RWPE1 (cell line): ENCODE measurements at regions not wholly inside any gene's neighbourhood (a gene's known extent, or its start where the extent isn't known, plus 50 kb on each side); places are given as distances from the start of the nearest gene placed in this dataset.

ENCODE experiments used
- CTCF ChIA-PET: fragments of 350-600 bp; sonication (Branson Sonifier 250); formaldehyde crosslinking; extraction: SDS; loops from one replicate; lab custom pipeline; 2021; lab: Yijun Ruan, JAX
- POLR2A ChIA-PET: fragments of 400-600 bp; formaldehyde crosslinking; extraction: SDS; loops from one replicate; lab custom pipeline; 2020; ENCODE audit warnings: antibody characterized with exemption; ENCODE audit not compliant: low non-redundant PET; lab: Yijun Ruan, JAX
- DNase-seq: peaks from one replicate; pipeline ENCODE4 v3.0.0; 2012; ENCODE audit warnings: low spot score
- H3K27ac ChIP-seq: fragments of 450-650 bp; 2 replicates; pipeline ENCODE4 v1.5.1; 2017
- CTCF ChIP-seq: fragments of 450-650 bp; conservative IDR thresholded peaks from 2 replicates; pipeline ENCODE4 v1.5.1; 2017; ENCODE audit warnings: low read depth, mild to moderate bottlenecking

- POLR2A ChIA-PET, result no interaction called here
Measured at GRCh38 chr2:57156231-57156924, 890.2 kb upstream of the VRK2 start.

GRCh38 chr2:57160976-57161375, 885.6 kb upstream of the VRK2 start:
- no peak overlapping the region for H3K27ac ChIP-seq
- no peak for TF ChIP-seq CTCF
- DNase-seq, result no peak
- CTCF ChIA-PET, result no interaction called here
- POLR2A ChIA-PET, result no interaction called here

More at GRCh38 chr2:57156231-57156924, 890.2 kb upstream of the VRK2 start:
- no peak for TF ChIP-seq CTCF
- no peak for DNase-seq
- CTCF ChIA-PET, result interaction anchor here (0.8 kb wide), 1 partner anchor 1217 kb away, joined by 3 read pairs; no protein-coding TSS in a partner anchor
- no peak overlapping the region for H3K27ac ChIP-seq

- POLR2A ChIA-PET, result no interaction called here
- CTCF ChIA-PET, result no interaction called here
- no peak for DNase-seq
- no peak for TF ChIP-seq CTCF
- no peak overlapping the region for H3K27ac ChIP-seq
Measured at GRCh38 chr2:57177176-57177575, 869.4 kb upstream of the VRK2 start.

GRCh38 chr2:57180042-57180567, 866.5 kb upstream of the VRK2 start:
- DNase-seq, result peak; percentile 15
- ChIA-PET CTCF (interaction anchor here (0.7 kb wide), 1 partner anchor 22 kb away, joined by 3 read pairs; no protein-coding TSS in a partner anchor), POLR2A (no interaction called here)
- no peak for TF ChIP-seq CTCF
- no peak overlapping the region for H3K27ac ChIP-seq

GRCh38 chr2:57180678-57181077, 865.9 kb upstream of the VRK2 start:
- DNase-seq, result no peak
- no peak overlapping the region for H3K27ac ChIP-seq
- ChIA-PET CTCF (interaction anchor here (0.7 kb wide), 1 partner anchor 23 kb away, joined by 3 read pairs; no protein-coding TSS in a partner anchor), POLR2A (no interaction called here)
- TF ChIP-seq CTCF, result no peak

GRCh38 chr2:57181315-57182038, 865.1 kb upstream of the VRK2 start:
- ChIA-PET CTCF (no interaction called here), POLR2A (no interaction called here)
- no peak for TF ChIP-seq CTCF
- DNase-seq, result peak; percentile 28
- no peak overlapping the region for H3K27ac ChIP-seq
